ENCODE measurements at regions not wholly inside any gene's neighbourhood (a gene's known extent, or its start where the extent isn't known, plus 50 kb on each side); places are given as distances from the start of the nearest gene placed in this dataset.

- TF ChIP-seq, protein P1, sequence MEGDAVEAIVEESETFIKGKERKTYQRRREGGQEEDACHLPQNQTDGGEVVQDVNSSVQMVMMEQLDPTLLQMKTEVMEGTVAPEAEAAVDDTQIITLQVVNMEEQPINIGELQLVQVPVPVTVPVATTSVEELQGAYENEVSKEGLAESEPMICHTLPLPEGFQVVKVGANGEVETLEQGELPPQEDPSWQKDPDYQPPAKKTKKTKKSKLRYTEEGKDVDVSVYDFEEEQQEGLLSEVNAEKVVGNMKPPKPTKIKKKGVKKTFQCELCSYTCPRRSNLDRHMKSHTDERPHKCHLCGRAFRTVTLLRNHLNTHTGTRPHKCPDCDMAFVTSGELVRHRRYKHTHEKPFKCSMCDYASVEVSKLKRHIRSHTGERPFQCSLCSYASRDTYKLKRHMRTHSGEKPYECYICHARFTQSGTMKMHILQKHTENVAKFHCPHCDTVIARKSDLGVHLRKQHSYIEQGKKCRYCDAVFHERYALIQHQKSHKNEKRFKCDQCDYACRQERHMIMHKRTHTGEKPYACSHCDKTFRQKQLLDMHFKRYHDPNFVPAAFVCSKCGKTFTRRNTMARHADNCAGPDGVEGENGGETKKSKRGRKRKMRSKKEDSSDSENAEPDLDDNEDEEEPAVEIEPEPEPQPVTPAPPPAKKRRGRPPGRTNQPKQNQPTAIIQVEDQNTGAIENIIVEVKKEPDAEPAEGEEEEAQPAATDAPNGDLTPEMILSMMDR (IDR thresholded peaks at IDR 0.05) = no peak
- no peaks in the 10 kb centered on the region for H3K9me3 Mint-ChIP-seq
- H3K4me3 Mint-ChIP-seq = no peak overlapping the region
- H3K36me3 Mint-ChIP-seq (ENCODE audit: low read depth) = no peaks in the 10 kb centered on the region
- no peak for DNase-seq
- H3K27ac Mint-ChIP-seq = no peak overlapping the region
- H3K4me1 Mint-ChIP-seq (ENCODE audit: low read depth) = peaks cover 20% of the 10 kb centered on the region
- no peaks in the 10 kb centered on the region for H3K27me3 Mint-ChIP-seq (ENCODE audit: insufficient read depth)
Observed at GRCh38 chr5:98517560-98518366, 255.7 kb upstream of the RGMB start.

- TF ChIP-seq, protein P1 (IDR thresholded peaks at IDR 0.05) = no peak
- no peak for DNase-seq
- peaks cover 17% of the 10 kb centered on the region for H3K4me1 Mint-ChIP-seq (ENCODE audit: low read depth)
- no peaks in the 10 kb centered on the region for H3K9me3 Mint-ChIP-seq
- no peaks in the 10 kb centered on the region for H3K36me3 Mint-ChIP-seq (ENCODE audit: low read depth)
- H3K27me3 Mint-ChIP-seq (ENCODE audit: insufficient read depth) = no peaks in the 10 kb centered on the region
- no peak overlapping the region for H3K27ac Mint-ChIP-seq
- H3K4me3 Mint-ChIP-seq = no peak overlapping the region
Observed at GRCh38 chr5:98518754-98519153, 254.7 kb upstream of the RGMB start.

- Mint-ChIP-seq H3K9me3 (no peaks in the 10 kb centered on the region), H3K4me1 (ENCODE audit: low read depth) (peaks cover 9% of the 10 kb centered on the region), H3K36me3 (ENCODE audit: low read depth) (no peaks in the 10 kb centered on the region), H3K27ac (no peak overlapping the region), H3K27me3 (ENCODE audit: insufficient read depth) (no peaks in the 10 kb centered on the region), H3K4me3 (no peak overlapping the region)
- no peak for DNase-seq
- TF ChIP-seq, protein P1 (IDR thresholded peaks at IDR 0.05) = no peak
Observed at GRCh38 chr5:98519571-98519970, 253.9 kb upstream of the RGMB start.

GRCh38 chr5:98521821-98522220, 251.6 kb upstream of the RGMB start:
- Mint-ChIP-seq H3K27me3 (ENCODE audit: insufficient read depth) (no peaks in the 10 kb centered on the region), H3K9me3 (no peaks in the 10 kb centered on the region), H3K27ac (no peak overlapping the region), H3K4me1 (ENCODE audit: low read depth) (peaks cover 7% of the 10 kb centered on the region), H3K4me3 (no peak overlapping the region), H3K36me3 (ENCODE audit: low read depth) (no peaks in the 10 kb centered on the region)
- no peak for DNase-seq
- TF ChIP-seq, protein P1 (IDR thresholded peaks at IDR 0.05) = no peak

DNA sequence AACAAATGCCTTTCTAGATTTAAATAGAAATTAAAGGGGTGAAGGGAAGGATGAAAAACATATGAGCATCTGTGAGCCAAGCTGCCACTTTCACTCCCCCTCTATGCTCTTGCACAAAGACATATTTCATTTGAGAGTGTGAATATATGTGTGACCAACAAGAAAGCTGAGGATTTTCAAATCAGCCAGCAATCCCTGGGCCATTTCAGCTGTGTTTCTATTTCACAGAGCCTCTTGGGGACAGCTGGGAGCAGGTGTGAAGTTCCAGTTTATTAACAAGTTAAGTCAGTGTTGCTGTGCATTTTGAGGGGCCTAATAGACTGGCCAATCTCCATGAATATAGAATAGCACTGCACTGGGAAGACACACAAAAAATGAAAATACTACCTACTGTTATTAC, 248.7 kb upstream of the RGMB start:
- Mint-ChIP-seq H3K4me1 (ENCODE audit: low read depth) (peaks cover 7% of the 10 kb centered on the region), H3K9me3 (no peaks in the 10 kb centered on the region), H3K27ac (no peak overlapping the region), H3K36me3 (ENCODE audit: low read depth) (no peaks in the 10 kb centered on the region), H3K4me3 (no peak overlapping the region), H3K27me3 (ENCODE audit: insufficient read depth) (no peaks in the 10 kb centered on the region)
- no peak for DNase-seq
- TF ChIP-seq, protein P1 (IDR thresholded peaks at IDR 0.05) = no peak

Data from HFFc6 (cell line).